HepG2 (cell line): ENCODE measurements at regions not wholly inside any gene's neighbourhood (a gene's known extent, or its start where the extent isn't known, plus 50 kb on each side); places are given as distances from the start of the nearest gene placed in this dataset.

ENCODE experiments used
- AKAP8 ChIP-seq: sonication (generic); formaldehyde crosslinking; IDR thresholded peaks from 2 replicates; pipeline ENCODE4 v1.5.1; 2020; ENCODE audit warnings: mild to moderate bottlenecking, missing genetic modification reagents
- CBX5 ChIP-seq: sonication (generic); formaldehyde crosslinking; IDR thresholded peaks from 2 replicates; pipeline ENCODE4 v1.4.0; 2020; ENCODE audit warnings: missing genetic modification reagents, borderline replicate concordance
- CREB1 ChIP-seq, 2 experiments: fragments of 450-650 bp in 1 of 2; IDR thresholded peaks; 2 replicates each; pipeline ENCODE4 v1.6.1; 2016 to 2017; ENCODE audit warnings: control low read depth in 1 of 2, mild to moderate bottlenecking in 1 of 2, missing compliant biosample characterization in 1 of 2, missing genetic modification characterization in 1 of 2
- FIP1L1 ChIP-seq: fragments of 200-400 bp; formaldehyde crosslinking; IDR thresholded peaks from 2 replicates; pipeline ENCODE4 v1.6.1; 2018; ENCODE audit warnings: low read depth, mild to moderate bottlenecking, low read length, moderate library complexity, borderline replicate concordance; ENCODE audit not compliant: insufficient read depth
- FOXA3 ChIP-seq: IDR thresholded peaks from 2 replicates; pipeline ENCODE4 v1.6.1; 2016; ENCODE audit warnings: missing genetic modification reagents, missing compliant biosample characterization
- FOXP1 ChIP-seq, 2 experiments: fragments of 450-650 bp in 1 of 2; IDR thresholded peaks; 2 replicates each; pipeline ENCODE4 v1.6.1; 2017 to 2018; ENCODE audit warnings: antibody characterized with exemption in 1 of 2
- HCFC1 ChIP-seq: fragments of 150-350 bp; IDR thresholded peaks from 2 replicates; pipeline ENCODE4 v1.6.1; 2014; ENCODE audit warnings: low read depth, low read length
- HOXA7 ChIP-seq: sonication (generic); formaldehyde crosslinking; IDR thresholded peaks from 2 replicates; pipeline ENCODE4 v1.8.1; 2022; ENCODE audit warnings: mild to moderate bottlenecking, missing genetic modification reagents, moderate library complexity
- HOXA9 ChIP-seq: sonication (generic); formaldehyde crosslinking; IDR thresholded peaks from 2 replicates; pipeline ENCODE4 v1.8.1; 2022; ENCODE audit warnings: missing genetic modification reagents, mild to moderate bottlenecking, moderate library complexity, borderline replicate concordance
- IRX3 ChIP-seq: sonication (generic); formaldehyde crosslinking; IDR thresholded peaks from 2 replicates; pipeline ENCODE4 v1.8.1; 2023; ENCODE audit warnings: mild to moderate bottlenecking, low read depth, missing genetic modification reagents, borderline replicate concordance
- KMT2B ChIP-seq: IDR thresholded peaks from 2 replicates; pipeline ENCODE4 v1.6.1; 2016; ENCODE audit warnings: missing genetic modification reagents, missing compliant biosample characterization
- MIXL1 ChIP-seq: IDR thresholded peaks from 2 replicates; pipeline ENCODE4 v1.6.1; 2016
- NFE2 ChIP-seq: sonication (generic); formaldehyde crosslinking; IDR thresholded peaks from 2 replicates; pipeline ENCODE4 v1.4.0; 2020; ENCODE audit warnings: missing genetic modification reagents
- NFKBIZ ChIP-seq: IDR thresholded peaks from 2 replicates; pipeline ENCODE4 v1.6.1; 2018; ENCODE audit warnings: missing genetic modification reagents, missing compliant biosample characterization
- NPAS2 ChIP-seq: sonication (generic); formaldehyde crosslinking; IDR thresholded peaks from 2 replicates; pipeline ENCODE4 v1.8.0; 2022; ENCODE audit warnings: mild to moderate bottlenecking, missing genetic modification reagents, borderline replicate concordance
- RAD51 ChIP-seq: fragments of 450-650 bp; IDR thresholded peaks from 2 replicates; pipeline ENCODE4 v1.6.1; 2016; ENCODE audit warnings: borderline replicate concordance
- RARA ChIP-seq: IDR thresholded peaks from 2 replicates; pipeline ENCODE4 v1.6.1; 2016; ENCODE audit warnings: missing genetic modification reagents, missing compliant biosample characterization
- REL ChIP-seq: sonication (generic); formaldehyde crosslinking; conservative IDR thresholded peaks from 2 replicates; pipeline ENCODE4 v1.8.0; 2022; ENCODE audit warnings: mild to moderate bottlenecking, missing genetic modification reagents, moderate library complexity
- SMARCC2 ChIP-seq: fragments of 450-650 bp; IDR thresholded peaks from 2 replicates; pipeline ENCODE4 v1.6.1; 2017; ENCODE audit warnings: antibody characterized with exemption, mild to moderate bottlenecking
- SOX13 ChIP-seq, 3 experiments: fragments of 450-650 bp in 1 of 3; sonication (generic) in 1 of 3; formaldehyde crosslinking in 1 of 3; IDR thresholded peaks in 2 of 3; conservative IDR thresholded peaks in 1 of 3; 2 replicates each; pipeline versions ENCODE4 v1.5.0 to v1.6.1; 2016 to 2020; ENCODE audit warnings: antibody characterized with exemption in 1 of 3, mild to moderate bottlenecking in 1 of 3, missing compliant biosample characterization in 1 of 3, missing genetic modification reagents in 1 of 3, moderate library complexity in 1 of 3
- STAT5B ChIP-seq: sonication (generic); formaldehyde crosslinking; IDR thresholded peaks from 2 replicates; pipeline ENCODE4 v1.4.0; 2020; ENCODE audit warnings: missing genetic modification reagents
- XRCC5 ChIP-seq: fragments of 200-400 bp; formaldehyde crosslinking; optimal IDR thresholded peaks from 2 replicates; pipeline ENCODE3; 2017; ENCODE audit warnings: mild to moderate bottlenecking, low read length
- ZMAT3 ChIP-seq: sonication (generic); formaldehyde crosslinking; conservative IDR thresholded peaks from 2 replicates; pipeline ENCODE4 v1.7.0; 2021; ENCODE audit warnings: missing genetic modification reagents
- ZNF225 ChIP-seq: sonication (generic); formaldehyde crosslinking; IDR thresholded peaks from 2 replicates; pipeline ENCODE4 v1.4.0; 2020; ENCODE audit warnings: mild to moderate bottlenecking, missing genetic modification reagents
- ZNF547 ChIP-seq: sonication (generic); formaldehyde crosslinking; IDR thresholded peaks from 2 replicates; pipeline ENCODE4 v1.5.1; 2020; ENCODE audit warnings: mild to moderate bottlenecking, missing genetic modification reagents
- ZNF619 ChIP-seq: sonication (generic); formaldehyde crosslinking; IDR thresholded peaks from 2 replicates; pipeline ENCODE4 v1.4.0; 2020; ENCODE audit warnings: mild to moderate bottlenecking, missing genetic modification reagents
- ZNF678 ChIP-seq: sonication (generic); formaldehyde crosslinking; IDR thresholded peaks from 2 replicates; pipeline ENCODE4 v1.4.0; 2020; ENCODE audit warnings: mild to moderate bottlenecking, missing genetic modification reagents
- ZNF790 ChIP-seq: sonication (generic); formaldehyde crosslinking; IDR thresholded peaks from 2 replicates; pipeline ENCODE4 v1.8.0; 2022; ENCODE audit warnings: missing genetic modification reagents, mild to moderate bottlenecking, borderline replicate concordance
- ZNF792 ChIP-seq: IDR thresholded peaks from 2 replicates; pipeline ENCODE4 v1.6.1; 2016
- TF ChIP-seq, protein P1 (sequence below): sonication (generic); formaldehyde crosslinking; IDR thresholded peaks from 2 replicates; pipeline ENCODE4 v1.4.0; 2020; ENCODE audit warnings: missing genetic modification reagents
- TF ChIP-seq, protein P2 (sequence below): sonication (generic); formaldehyde crosslinking; IDR thresholded peaks from 2 replicates; pipeline ENCODE4 v1.4.0; 2020; ENCODE audit warnings: missing genetic modification reagents
- TF ChIP-seq, protein P3 (sequence below): IDR thresholded peaks from 2 replicates; pipeline ENCODE4 v1.6.1; 2016; ENCODE audit warnings: missing genetic modification reagents, missing compliant biosample characterization

DNA sequence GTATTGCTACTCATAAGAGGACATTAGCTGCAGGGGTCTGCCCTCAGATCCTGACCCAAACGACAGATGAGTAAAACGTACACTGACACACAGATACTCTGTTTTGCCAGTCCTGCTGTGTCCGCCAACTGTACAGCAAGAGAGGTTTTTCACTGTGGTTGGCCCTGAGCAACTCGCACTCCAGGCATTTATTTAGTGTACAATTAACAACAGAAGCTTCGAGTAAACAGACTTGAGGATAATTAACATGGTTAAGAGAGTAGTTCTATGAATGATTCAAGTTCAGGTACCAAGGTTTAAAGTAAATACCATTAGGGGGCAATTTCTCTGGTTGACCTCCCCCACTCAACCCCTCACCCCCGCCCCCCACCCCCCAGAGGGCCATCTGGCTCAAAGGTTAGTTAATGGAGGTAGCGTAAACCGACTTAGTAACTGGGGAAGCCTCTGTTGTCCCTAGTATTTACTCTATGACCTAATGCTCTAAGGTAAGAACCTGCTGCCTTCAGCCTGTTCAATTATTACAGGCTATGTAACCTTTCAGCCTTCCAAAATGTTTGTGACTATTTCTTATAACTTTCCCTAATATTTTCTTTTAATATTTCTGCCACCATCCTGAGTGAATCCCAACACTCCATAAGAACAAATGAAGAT is 103.9 kb upstream of the XIRP2 start (continued):
- no peak for TF ChIP-seq RAD51
- TF ChIP-seq SMARCC2, result no peak
- no peak for TF ChIP-seq CREB1 (IDR thresholded peaks at IDR 0.05)
- TF ChIP-seq CREB1 (CRISPR knock-in tag; IDR thresholded peaks at IDR 0.05), result peak; percentile 29
- TF ChIP-seq ZNF547 (CRISPR knock-in tag), result no peak
- no peak for TF ChIP-seq ZMAT3 (CRISPR knock-in tag)
- no peak for TF ChIP-seq KMT2B (CRISPR knock-in tag)
- TF ChIP-seq ZNF792, result no peak
- TF ChIP-seq ZNF225 (CRISPR knock-in tag), result no peak
- no peak for TF ChIP-seq STAT5B
- TF ChIP-seq MIXL1, result 0 out of 2 replicates have a peak, but pooled peaks have one; percentile 74
- no peak for TF ChIP-seq ZNF678 (CRISPR knock-in tag)
- TF ChIP-seq HOXA7 (CRISPR knock-in tag), result no peak
- TF ChIP-seq IRX3 (CRISPR knock-in tag), result no peak
- no peak for TF ChIP-seq FOXP1 (IDR thresholded peaks at IDR 0.05)
- peak; percentile 70; the same call in 1 of the 2 replicates for TF ChIP-seq FOXP1 (CRISPR knock-in tag; IDR thresholded peaks at IDR 0.05)
- TF ChIP-seq ZNF619, result no peak
- TF ChIP-seq XRCC5, result no peak
- TF ChIP-seq, protein P1, sequence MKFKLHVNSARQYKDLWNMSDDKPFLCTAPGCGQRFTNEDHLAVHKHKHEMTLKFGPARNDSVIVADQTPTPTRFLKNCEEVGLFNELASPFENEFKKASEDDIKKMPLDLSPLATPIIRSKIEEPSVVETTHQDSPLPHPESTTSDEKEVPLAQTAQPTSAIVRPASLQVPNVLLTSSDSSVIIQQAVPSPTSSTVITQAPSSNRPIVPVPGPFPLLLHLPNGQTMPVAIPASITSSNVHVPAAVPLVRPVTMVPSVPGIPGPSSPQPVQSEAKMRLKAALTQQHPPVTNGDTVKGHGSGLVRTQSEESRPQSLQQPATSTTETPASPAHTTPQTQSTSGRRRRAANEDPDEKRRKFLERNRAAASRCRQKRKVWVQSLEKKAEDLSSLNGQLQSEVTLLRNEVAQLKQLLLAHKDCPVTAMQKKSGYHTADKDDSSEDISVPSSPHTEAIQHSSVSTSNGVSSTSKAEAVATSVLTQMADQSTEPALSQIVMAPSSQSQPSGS, result peak; percentile 90
- no peak for TF ChIP-seq HOXA9 (CRISPR knock-in tag)
- TF ChIP-seq SOX13 (IDR thresholded peaks at IDR 0.05), result no peak
- TF ChIP-seq SOX13 (CRISPR knock-in tag; conservative IDR thresholded peaks at IDR 0.05 in 1 of 2, IDR thresholded peaks at IDR 0.05 in 1 of 2), result peak in 1 of 2 experiments; percentile 44; a peak in 1 of 4 replicates
- TF ChIP-seq FIP1L1, result no peak
- TF ChIP-seq RARA (CRISPR knock-in tag), result peak; percentile 61
- TF ChIP-seq, protein P2, sequence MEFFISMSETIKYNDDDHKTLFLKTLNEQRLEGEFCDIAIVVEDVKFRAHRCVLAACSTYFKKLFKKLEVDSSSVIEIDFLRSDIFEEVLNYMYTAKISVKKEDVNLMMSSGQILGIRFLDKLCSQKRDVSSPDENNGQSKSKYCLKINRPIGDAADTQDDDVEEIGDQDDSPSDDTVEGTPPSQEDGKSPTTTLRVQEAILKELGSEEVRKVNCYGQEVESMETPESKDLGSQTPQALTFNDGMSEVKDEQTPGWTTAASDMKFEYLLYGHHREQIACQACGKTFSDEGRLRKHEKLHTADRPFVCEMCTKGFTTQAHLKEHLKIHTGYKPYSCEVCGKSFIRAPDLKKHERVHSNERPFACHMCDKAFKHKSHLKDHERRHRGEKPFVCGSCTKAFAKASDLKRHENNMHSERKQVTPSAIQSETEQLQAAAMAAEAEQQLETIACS (CRISPR knock-in tag), result no peak
- no peak for TF ChIP-seq HCFC1
- no peak for TF ChIP-seq NFKBIZ (CRISPR knock-in tag)
- TF ChIP-seq REL (CRISPR knock-in tag), result no peak
- no peak for TF ChIP-seq AKAP8 (CRISPR knock-in tag)
- TF ChIP-seq ZNF790, result no peak
- TF ChIP-seq NPAS2 (CRISPR knock-in tag), result no peak
- TF ChIP-seq NFE2 (CRISPR knock-in tag), result no peak
- no peak for TF ChIP-seq CBX5
- TF ChIP-seq, protein P3, sequence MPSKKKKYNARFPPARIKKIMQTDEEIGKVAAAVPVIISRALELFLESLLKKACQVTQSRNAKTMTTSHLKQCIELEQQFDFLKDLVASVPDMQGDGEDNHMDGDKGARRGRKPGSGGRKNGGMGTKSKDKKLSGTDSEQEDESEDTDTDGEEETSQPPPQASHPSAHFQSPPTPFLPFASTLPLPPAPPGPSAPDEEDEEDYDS (CRISPR knock-in tag), result no peak
- peak; percentile 61 for TF ChIP-seq FOXA3 (CRISPR knock-in tag)
